ENCODE measurements at regions not wholly inside any gene's neighbourhood (a gene's known extent, or its start where the extent isn't known, plus 50 kb on each side); places are given as distances from the start of the nearest gene placed in this dataset.

GRCh38 chr7:33750177-33750576 is 155.2 kb upstream of the BMPER start:
- TF ChIP-seq POLR2AphosphoS5 (IDR thresholded peaks at IDR 0.05; ENCODE audit: low read depth, low read length) (no peak), TAF1 (IDR thresholded peaks at IDR 0.05; ENCODE audit: borderline replicate concordance, insufficient read depth, low read length) (no peak), SIN3A (IDR thresholded peaks at IDR 0.05; ENCODE audit: borderline replicate concordance, insufficient read depth, low read length) (no peak)
- TF ChIP-seq, protein P1, sequence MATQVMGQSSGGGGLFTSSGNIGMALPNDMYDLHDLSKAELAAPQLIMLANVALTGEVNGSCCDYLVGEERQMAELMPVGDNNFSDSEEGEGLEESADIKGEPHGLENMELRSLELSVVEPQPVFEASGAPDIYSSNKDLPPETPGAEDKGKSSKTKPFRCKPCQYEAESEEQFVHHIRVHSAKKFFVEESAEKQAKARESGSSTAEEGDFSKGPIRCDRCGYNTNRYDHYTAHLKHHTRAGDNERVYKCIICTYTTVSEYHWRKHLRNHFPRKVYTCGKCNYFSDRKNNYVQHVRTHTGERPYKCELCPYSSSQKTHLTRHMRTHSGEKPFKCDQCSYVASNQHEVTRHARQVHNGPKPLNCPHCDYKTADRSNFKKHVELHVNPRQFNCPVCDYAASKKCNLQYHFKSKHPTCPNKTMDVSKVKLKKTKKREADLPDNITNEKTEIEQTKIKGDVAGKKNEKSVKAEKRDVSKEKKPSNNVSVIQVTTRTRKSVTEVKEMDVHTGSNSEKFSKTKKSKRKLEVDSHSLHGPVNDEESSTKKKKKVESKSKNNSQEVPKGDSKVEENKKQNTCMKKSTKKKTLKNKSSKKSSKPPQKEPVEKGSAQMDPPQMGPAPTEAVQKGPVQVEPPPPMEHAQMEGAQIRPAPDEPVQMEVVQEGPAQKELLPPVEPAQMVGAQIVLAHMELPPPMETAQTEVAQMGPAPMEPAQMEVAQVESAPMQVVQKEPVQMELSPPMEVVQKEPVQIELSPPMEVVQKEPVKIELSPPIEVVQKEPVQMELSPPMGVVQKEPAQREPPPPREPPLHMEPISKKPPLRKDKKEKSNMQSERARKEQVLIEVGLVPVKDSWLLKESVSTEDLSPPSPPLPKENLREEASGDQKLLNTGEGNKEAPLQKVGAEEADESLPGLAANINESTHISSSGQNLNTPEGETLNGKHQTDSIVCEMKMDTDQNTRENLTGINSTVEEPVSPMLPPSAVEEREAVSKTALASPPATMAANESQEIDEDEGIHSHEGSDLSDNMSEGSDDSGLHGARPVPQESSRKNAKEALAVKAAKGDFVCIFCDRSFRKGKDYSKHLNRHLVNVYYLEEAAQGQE (IDR thresholded peaks at IDR 0.05; ENCODE audit: insufficient read depth in 1 of 2, low read depth in 2 of 2, low read length in 2 of 2): no peak

Measured in PFSK-1 (cell line).